ENCODE measurements at regions not wholly inside any gene's neighbourhood (a gene's known extent, or its start where the extent isn't known, plus 50 kb on each side); places are given as distances from the start of the nearest gene placed in this dataset.

DNA sequence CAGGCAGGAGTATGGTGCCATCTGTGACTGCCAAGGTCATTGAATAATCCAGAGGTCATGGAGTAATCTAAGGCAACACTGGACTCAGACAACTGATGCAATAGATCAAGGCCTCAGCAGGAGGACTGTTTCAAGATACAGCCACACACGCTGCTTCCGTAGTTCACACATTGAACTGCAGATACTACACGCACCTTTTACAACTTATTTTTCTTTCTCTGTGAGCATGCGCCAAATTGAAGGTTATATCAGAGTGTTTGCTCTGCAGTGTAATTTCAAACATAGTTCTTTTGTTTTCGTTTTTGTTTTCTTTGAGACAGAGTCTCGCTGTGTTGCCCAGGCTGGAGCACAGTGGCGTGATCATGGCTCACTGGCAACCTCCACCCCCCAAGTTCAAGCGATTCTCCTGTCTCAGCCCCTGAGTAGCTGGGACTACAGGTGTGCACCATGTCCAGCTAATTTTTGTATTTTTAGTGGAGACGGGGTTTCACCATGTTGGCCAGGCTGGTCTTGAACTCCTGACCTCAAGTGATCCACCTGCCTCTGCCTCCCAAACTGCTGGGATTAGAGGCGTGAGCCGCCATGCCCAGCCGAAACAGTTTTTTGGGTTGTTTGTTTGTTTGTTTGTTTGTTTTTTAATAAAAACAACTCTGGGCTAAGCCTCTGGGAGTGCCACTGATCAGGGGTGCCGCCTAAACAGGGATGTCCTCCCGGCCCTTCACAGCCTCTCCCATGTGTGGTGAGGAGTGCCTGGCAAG, 96.6 kb upstream of the NAA20 start (continued):
- TF ChIP-seq NRL (CRISPR knock-in tag; IDR thresholded peaks at IDR 0.05; ENCODE audit: borderline replicate concordance): no peak
- no peak for TF ChIP-seq MAFG (CRISPR knock-in tag; IDR thresholded peaks at IDR 0.05)
- no peak for TF ChIP-seq REST (IDR thresholded peaks at IDR 0.05; ENCODE audit: borderline replicate concordance in 1 of 2, low read depth in 1 of 2, low read length in 2 of 2)
- no peak; the same call in 1 of the 2 replicates for TF ChIP-seq ATM (IDR thresholded peaks at IDR 0.05; ENCODE audit: borderline replicate concordance)
- no peak for TF ChIP-seq NONO (IDR thresholded peaks at IDR 0.05)
- peak; percentile 79 for TF ChIP-seq NONO (CRISPR knock-in tag; conservative IDR thresholded peaks at IDR 0.05)
- TF ChIP-seq ZNF280D (CRISPR knock-in tag; IDR thresholded peaks at IDR 0.05): peak; percentile 69
- TF ChIP-seq, protein P1, sequence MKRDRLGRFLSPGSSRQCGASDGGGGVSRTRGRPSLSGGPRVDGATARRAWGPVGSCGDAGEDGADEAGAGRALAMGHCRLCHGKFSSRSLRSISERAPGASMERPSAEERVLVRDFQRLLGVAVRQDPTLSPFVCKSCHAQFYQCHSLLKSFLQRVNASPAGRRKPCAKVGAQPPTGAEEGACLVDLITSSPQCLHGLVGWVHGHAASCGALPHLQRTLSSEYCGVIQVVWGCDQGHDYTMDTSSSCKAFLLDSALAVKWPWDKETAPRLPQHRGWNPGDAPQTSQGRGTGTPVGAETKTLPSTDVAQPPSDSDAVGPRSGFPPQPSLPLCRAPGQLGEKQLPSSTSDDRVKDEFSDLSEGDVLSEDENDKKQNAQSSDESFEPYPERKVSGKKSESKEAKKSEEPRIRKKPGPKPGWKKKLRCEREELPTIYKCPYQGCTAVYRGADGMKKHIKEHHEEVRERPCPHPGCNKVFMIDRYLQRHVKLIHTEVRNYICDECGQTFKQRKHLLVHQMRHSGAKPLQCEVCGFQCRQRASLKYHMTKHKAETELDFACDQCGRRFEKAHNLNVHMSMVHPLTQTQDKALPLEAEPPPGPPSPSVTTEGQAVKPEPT (CRISPR knock-in tag; IDR thresholded peaks at IDR 0.05; ENCODE audit: low read depth): no peak
- TF ChIP-seq SRSF9 (IDR thresholded peaks at IDR 0.05; ENCODE audit: borderline replicate concordance, insufficient read depth, low read depth, low read length, poor library complexity, severe bottlenecking): no peak
- TF ChIP-seq ZFP37 (CRISPR knock-in tag; IDR thresholded peaks at IDR 0.05; ENCODE audit: borderline replicate concordance): peak; percentile 77; the same call in 1 of the 2 replicates
- peak; percentile 78; the same call in 1 of the 2 replicates for TF ChIP-seq HOXA7 (CRISPR knock-in tag; IDR thresholded peaks at IDR 0.05)
- no peak for TF ChIP-seq CREB1 (IDR thresholded peaks at IDR 0.05)
- TF ChIP-seq CREB1 (CRISPR knock-in tag; IDR thresholded peaks at IDR 0.05): no peak
- TF ChIP-seq ZBTB44 (CRISPR knock-in tag; IDR thresholded peaks at IDR 0.05): no peak
- peak; percentile 89 for TF ChIP-seq FOXK1 (CRISPR knock-in tag; IDR thresholded peaks at IDR 0.05; ENCODE audit: borderline replicate concordance, low read depth)
- peak; percentile 66; the same call in 1 of the 2 replicates for TF ChIP-seq ZNF224 (CRISPR knock-in tag; IDR thresholded peaks at IDR 0.05)
- TF ChIP-seq ZNF333 (CRISPR knock-in tag; IDR thresholded peaks at IDR 0.05; ENCODE audit: borderline replicate concordance): no peak
- peak; percentile 89 for TF ChIP-seq FOSL2 (CRISPR knock-in tag; IDR thresholded peaks at IDR 0.05)

Data from HepG2 (cell line).